B cell (primary cell): ENCODE measurements at regions not wholly inside any gene's neighbourhood (a gene's known extent, or its start where the extent isn't known, plus 50 kb on each side); places are given as distances from the start of the nearest gene placed in this dataset.

Experiments used
- EZH2 ChIP-seq: IDR thresholded peaks from 2 replicates; pipeline ENCODE4 v1.6.1; 2012; ENCODE audit warnings: borderline replicate concordance, low read depth, mild to moderate bottlenecking, moderate library complexity, low read length; ENCODE audit not compliant: insufficient read depth, poor library complexity, severe bottlenecking
- TF ChIP-seq, protein P1 (sequence below): fragments of 200-600 bp; IDR thresholded peaks from one replicate; pipeline ENCODE4 v1.8.0; 2022; ENCODE audit warnings: antibody characterized with exemption, mild to moderate bottlenecking

DNA sequence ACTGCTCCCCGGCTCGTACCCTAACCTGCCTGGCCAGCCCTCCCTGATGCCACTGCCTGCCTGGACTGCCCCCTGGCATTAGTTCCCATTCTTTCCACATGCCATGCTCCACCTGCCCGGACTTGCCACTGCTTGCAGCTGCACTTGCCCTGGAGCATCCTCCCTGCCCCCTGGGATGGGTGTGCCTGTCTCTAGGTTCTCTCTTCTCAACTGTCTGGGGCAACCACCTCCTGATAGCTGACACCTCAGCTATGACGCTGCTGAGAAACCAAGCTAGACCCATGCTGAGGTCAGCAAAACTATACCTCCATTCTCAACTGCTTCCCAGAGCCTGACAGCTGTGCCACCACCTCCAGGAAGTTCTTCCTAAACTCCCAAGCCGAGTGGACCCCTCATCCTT, 72.1 kb downstream of the PERP start:
- no peak for TF ChIP-seq EZH2
- TF ChIP-seq, protein P1, sequence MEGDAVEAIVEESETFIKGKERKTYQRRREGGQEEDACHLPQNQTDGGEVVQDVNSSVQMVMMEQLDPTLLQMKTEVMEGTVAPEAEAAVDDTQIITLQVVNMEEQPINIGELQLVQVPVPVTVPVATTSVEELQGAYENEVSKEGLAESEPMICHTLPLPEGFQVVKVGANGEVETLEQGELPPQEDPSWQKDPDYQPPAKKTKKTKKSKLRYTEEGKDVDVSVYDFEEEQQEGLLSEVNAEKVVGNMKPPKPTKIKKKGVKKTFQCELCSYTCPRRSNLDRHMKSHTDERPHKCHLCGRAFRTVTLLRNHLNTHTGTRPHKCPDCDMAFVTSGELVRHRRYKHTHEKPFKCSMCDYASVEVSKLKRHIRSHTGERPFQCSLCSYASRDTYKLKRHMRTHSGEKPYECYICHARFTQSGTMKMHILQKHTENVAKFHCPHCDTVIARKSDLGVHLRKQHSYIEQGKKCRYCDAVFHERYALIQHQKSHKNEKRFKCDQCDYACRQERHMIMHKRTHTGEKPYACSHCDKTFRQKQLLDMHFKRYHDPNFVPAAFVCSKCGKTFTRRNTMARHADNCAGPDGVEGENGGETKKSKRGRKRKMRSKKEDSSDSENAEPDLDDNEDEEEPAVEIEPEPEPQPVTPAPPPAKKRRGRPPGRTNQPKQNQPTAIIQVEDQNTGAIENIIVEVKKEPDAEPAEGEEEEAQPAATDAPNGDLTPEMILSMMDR, result no peak
